ENCODE measurements at regions not wholly inside any gene's neighbourhood (a gene's known extent, or its start where the extent isn't known, plus 50 kb on each side); places are given as distances from the start of the nearest gene placed in this dataset.

DNA sequence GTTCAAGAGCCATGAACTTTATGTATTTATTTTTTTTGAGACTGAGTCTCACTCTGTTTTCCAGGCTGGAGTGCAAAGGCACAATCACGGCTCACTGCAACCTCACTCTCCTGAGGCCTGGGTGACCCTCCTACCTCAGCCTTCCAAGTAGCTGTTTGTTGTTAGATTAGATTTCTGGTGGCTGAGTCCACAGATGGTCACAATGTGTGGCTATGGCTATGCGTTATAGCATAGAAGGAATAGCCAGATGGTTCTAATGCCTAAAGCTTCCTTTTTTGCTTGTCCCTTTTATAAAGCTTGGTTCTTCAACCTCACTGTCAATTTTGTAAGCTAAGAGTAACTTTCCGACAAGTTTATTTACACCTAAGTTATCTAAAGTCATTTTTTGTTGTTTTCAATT, 62.3 kb upstream of the FMN2 start:
- no peaks in the 10 kb centered on the region for H3K9me3 ChIP-seq (replicated peaks in 1 of 3)
- H3K27me3 ChIP-seq, result no peaks in the 10 kb centered on the region
- H3K4me1 ChIP-seq (replicated peaks in 1 of 2), result no peaks in the 10 kb centered on the region
- no peak for TF ChIP-seq POLR2A (IDR thresholded peaks at IDR 0.05)
- TF ChIP-seq, protein P1, sequence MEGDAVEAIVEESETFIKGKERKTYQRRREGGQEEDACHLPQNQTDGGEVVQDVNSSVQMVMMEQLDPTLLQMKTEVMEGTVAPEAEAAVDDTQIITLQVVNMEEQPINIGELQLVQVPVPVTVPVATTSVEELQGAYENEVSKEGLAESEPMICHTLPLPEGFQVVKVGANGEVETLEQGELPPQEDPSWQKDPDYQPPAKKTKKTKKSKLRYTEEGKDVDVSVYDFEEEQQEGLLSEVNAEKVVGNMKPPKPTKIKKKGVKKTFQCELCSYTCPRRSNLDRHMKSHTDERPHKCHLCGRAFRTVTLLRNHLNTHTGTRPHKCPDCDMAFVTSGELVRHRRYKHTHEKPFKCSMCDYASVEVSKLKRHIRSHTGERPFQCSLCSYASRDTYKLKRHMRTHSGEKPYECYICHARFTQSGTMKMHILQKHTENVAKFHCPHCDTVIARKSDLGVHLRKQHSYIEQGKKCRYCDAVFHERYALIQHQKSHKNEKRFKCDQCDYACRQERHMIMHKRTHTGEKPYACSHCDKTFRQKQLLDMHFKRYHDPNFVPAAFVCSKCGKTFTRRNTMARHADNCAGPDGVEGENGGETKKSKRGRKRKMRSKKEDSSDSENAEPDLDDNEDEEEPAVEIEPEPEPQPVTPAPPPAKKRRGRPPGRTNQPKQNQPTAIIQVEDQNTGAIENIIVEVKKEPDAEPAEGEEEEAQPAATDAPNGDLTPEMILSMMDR (IDR thresholded peaks at IDR 0.05), result no peak
- 84 to 100% (median 91%) methylated on average over 3 of the region's 3 CpGs for WGBS, 4 donors
- no peak overlapping the region for H3K27ac ChIP-seq
- no peaks in the 10 kb centered on the region for H3K36me3 ChIP-seq (replicated peaks in 1 of 2)
- intact Hi-C loops (cut with DNase I), result loop anchor here (5.0 to 10.0 kb wide), 2 partner anchors 118 to 125 kb away; no protein-coding TSS in a partner anchor
- no peak for DNase-seq
- no peak overlapping the region for H3K4me3 ChIP-seq

- Histone ChIP-seq H3K9me3 (replicated peaks in 1 of 3) (no peaks in the 10 kb centered on the region), H3K36me3 (replicated peaks in 1 of 2) (no peaks in the 10 kb centered on the region), H3K4me1 (replicated peaks in 1 of 2) (no peaks in the 10 kb centered on the region), H3K4me3 (no peak overlapping the region), H3K27me3 (no peaks in the 10 kb centered on the region), H3K27ac (no peak overlapping the region)
- intact Hi-C loops (cut with DNase I), result no loop called here
- TF ChIP-seq, protein P1 (IDR thresholded peaks at IDR 0.05), result no peak
- no peak for TF ChIP-seq POLR2A (IDR thresholded peaks at IDR 0.05)
- DNase-seq, result no peak
- whole genome bisulfite sequencing, 4 donors, result 75 to 84% (median 79%) methylated on average over 5 of the region's 5 CpGs
Measured at GRCh38 chr1:240030236-240030635, 61.4 kb upstream of the FMN2 start.

GRCh38 chr1:240031009-240031408, 60.7 kb upstream of the FMN2 start:
- intact Hi-C loops (cut with DNase I), result no loop called here

GRCh38 chr1:240031414-240031813, 60.3 kb upstream of the FMN2 start:
- no peaks in the 10 kb centered on the region for H3K36me3 ChIP-seq (replicated peaks in 1 of 2)
- intact Hi-C loops (cut with DNase I), result no loop called here
- no peak overlapping the region for H3K27ac ChIP-seq
- DNase-seq, result no peak
- no peaks in the 10 kb centered on the region for H3K27me3 ChIP-seq
- TF ChIP-seq, protein P1 (IDR thresholded peaks at IDR 0.05), result no peak
- TF ChIP-seq POLR2A (IDR thresholded peaks at IDR 0.05), result no peak
- H3K4me3 ChIP-seq, result no peak overlapping the region
- no peaks in the 10 kb centered on the region for H3K4me1 ChIP-seq (replicated peaks in 1 of 2)
- no peaks in the 10 kb centered on the region for H3K9me3 ChIP-seq (replicated peaks in 1 of 3)
- 79 to 88% (median 81%) methylated on average over 3 of the region's 3 CpGs for WGBS, 4 donors

More at GRCh38 chr1:240031009-240031408, 60.7 kb upstream of the FMN2 start:
- 58 to 67% (median 63%) methylated on average over 5 of the region's 5 CpGs for WGBS, 4 donors
- no peaks in the 10 kb centered on the region for H3K4me1 ChIP-seq (replicated peaks in 1 of 2)
- DNase-seq, result peak in 3 of 7 donors; percentile 7 to 25 (median 17)
- H3K27ac ChIP-seq, result no peak overlapping the region
- TF ChIP-seq, protein P1 (IDR thresholded peaks at IDR 0.05), result no peak
- no peak for TF ChIP-seq POLR2A (IDR thresholded peaks at IDR 0.05)
- no peaks in the 10 kb centered on the region for H3K9me3 ChIP-seq (replicated peaks in 1 of 3)
- no peaks in the 10 kb centered on the region for H3K36me3 ChIP-seq (replicated peaks in 1 of 2)
- no peak overlapping the region for H3K4me3 ChIP-seq
- no peaks in the 10 kb centered on the region for H3K27me3 ChIP-seq
